NT2/D1 (cell line): ENCODE measurements at regions not wholly inside any gene's neighbourhood (a gene's known extent, or its start where the extent isn't known, plus 50 kb on each side); places are given as distances from the start of the nearest gene placed in this dataset.

Experiments
- SUZ12 ChIP-seq: IDR thresholded peaks from 2 replicates; pipeline ENCODE4 v1.6.1; 2011; ENCODE audit not compliant: insufficient read length, insufficient read depth; ENCODE audit errors: extremely low read depth
- YY1 ChIP-seq: IDR thresholded peaks from 2 replicates; pipeline ENCODE4 v1.6.1; 2011; ENCODE audit not compliant: insufficient read length, insufficient read depth
- ZNF274 ChIP-seq: IDR thresholded peaks from 2 replicates; pipeline ENCODE4 v1.6.1; 2011; ENCODE audit warnings: mild to moderate bottlenecking, low read depth, low read length

GRCh38 chr14:65849091-65849490, 436.6 kb downstream of the FUT8 start:
- no peak for TF ChIP-seq SUZ12
- TF ChIP-seq ZNF274 = no peak
- TF ChIP-seq YY1 = no peak
